ENCODE measurements at regions not wholly inside any gene's neighbourhood (a gene's known extent, or its start where the extent isn't known, plus 50 kb on each side); places are given as distances from the start of the nearest gene placed in this dataset.

- in situ Hi-C loops (cut with HindIII; ENCODE audit: low pct_unique_long_range_greater_than_20kb, low sequenced_read_pairs), result no loop called here
- DNase-seq (ENCODE audit: low read depth, low spot score), result no peak
These were observed 101.1 kb upstream of the MEF2C start for GRCh38 chr5:88984040-88984439.

DNA sequence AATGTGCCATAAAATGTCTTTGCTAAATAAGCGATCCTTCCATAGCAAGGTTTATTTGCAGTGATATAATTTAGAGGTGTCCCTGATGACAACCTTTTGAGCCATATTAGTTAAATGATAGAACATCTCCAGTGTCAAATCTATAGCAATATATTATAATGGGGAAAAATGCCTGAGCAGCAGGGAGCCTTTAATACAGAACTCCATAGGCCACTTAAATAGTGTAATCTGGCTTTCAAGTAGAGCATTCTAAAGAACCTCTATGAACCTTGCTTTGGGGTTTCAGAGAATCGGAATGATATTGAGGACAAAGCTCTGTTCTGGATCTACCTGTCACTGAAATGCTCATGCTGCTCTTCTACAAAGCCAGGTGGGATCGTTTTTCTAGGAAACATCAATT is 96.7 kb upstream of the MEF2C start:
- no peak for DNase-seq (ENCODE audit: low read depth, low spot score)
- in situ Hi-C loops (cut with HindIII; ENCODE audit: low pct_unique_long_range_greater_than_20kb, low sequenced_read_pairs), result no loop called here

DNA sequence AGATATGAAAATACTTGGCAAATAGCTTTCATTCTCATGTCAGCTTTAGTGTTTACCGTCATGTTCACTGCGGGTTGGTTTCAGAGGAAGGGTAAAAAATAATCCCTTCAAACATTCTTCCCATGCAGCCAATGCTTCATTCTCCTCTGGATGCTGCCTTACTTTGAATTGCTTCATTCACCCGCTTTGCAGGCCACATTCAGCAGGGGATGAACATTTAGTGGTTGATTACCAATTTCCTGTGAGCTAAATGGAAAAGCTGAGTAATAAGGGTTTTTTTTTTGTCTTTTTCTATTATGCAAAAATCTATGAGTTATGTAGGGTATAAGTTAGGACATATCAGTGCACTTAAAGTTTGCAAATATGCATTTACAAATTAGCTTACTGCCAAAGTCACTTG is 96.3 kb upstream of the MEF2C start:
- in situ Hi-C loops (cut with HindIII; ENCODE audit: low pct_unique_long_range_greater_than_20kb, low sequenced_read_pairs), result no loop called here
- no peak for DNase-seq (ENCODE audit: low read depth, low spot score)

GRCh38 chr5:88976914-88977313 is 93.9 kb upstream of the MEF2C start:
- DNase-seq (ENCODE audit: low read depth, low spot score), result no peak
- in situ Hi-C loops (cut with HindIII; ENCODE audit: low pct_unique_long_range_greater_than_20kb, low sequenced_read_pairs), result no loop called here

DNA sequence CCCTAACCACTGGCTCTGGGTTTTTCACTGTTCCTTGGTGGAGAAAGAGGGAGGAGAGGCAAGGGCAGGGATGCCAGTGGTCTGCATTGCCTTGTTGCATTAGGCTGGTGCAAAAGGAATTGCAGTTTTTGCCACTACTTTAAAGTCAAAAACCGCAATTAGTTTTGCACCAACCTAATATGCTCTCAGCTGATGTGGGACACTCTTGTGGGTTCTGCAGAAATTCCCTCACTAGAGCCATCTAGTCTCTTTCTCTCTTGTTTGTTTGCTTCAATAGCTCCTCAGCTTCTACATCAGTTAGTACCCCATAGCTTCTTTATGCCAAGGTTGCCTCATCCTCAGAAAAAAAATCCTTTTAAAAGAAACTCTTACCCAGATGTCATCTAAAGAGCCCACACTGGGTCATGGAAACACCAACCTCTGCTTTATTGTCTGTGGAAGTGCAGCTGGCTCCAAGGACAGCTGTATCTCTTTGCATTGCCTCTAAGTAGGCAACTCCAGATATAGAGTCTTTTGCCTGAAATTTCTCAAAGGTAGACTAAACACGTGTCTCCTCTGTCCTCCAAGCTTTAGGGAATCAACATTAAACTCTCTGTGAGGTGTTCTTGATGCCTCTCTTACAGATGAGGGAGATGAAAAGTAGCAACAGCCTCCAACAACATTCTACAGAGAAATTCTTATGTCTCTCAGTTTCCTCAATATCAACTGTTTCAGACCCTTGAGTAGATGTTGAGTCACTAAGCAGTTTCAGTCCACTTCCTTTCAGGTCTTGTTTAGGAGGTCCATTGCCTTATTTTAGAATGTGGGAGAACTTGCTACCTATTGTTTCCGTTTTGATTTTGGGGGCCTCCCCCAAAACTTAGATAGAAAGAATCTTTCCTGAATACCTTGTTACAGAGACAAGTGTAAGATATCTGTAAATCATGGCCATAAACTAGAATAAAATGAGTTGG is 84.9 kb upstream of the MEF2C start:
- in situ Hi-C loops (cut with HindIII; ENCODE audit: low pct_unique_long_range_greater_than_20kb, low sequenced_read_pairs), result no loop called here
- no peak for DNase-seq (ENCODE audit: low read depth, low spot score)

GRCh38 chr5:88964831-88965230 is 81.8 kb upstream of the MEF2C start:
- DNase-seq (ENCODE audit: low read depth, low spot score), result no peak
- in situ Hi-C loops (cut with HindIII; ENCODE audit: low pct_unique_long_range_greater_than_20kb, low sequenced_read_pairs), result no loop called here

- DNase-seq (ENCODE audit: low read depth, low spot score), result no peak
These were observed 74.0 kb upstream of the MEF2C start for GRCh38 chr5:88957013-88957412.

DNA sequence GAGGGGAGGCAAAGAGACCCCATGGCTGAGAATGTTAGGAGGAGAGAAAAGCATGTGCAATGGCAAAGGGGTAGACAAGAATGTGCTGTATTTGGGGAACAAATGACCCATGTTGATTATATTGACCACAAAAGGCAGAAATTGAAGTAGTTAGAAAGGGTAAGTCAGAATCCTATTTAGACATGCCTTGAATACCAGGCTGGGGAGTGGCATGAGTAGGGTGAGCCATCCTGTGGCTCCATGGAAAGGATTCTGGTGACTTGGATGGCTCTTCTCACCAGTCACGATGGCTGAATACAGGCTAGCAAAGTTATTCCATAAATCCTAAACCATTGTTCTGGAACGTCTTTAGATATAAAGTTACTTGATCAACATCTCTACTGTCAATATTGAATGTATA is 73.4 kb upstream of the MEF2C start:
- no peak for DNase-seq (ENCODE audit: low read depth, low spot score)
- in situ Hi-C loops (cut with HindIII; ENCODE audit: low pct_unique_long_range_greater_than_20kb, low sequenced_read_pairs), result no loop called here

More at GRCh38 chr5:88957013-88957412, 74.0 kb upstream of the MEF2C start:
- in situ Hi-C loops (cut with HindIII; ENCODE audit: low pct_unique_long_range_greater_than_20kb, low sequenced_read_pairs), result no loop called here

- no peak for DNase-seq (ENCODE audit: low read depth, low spot score)
- in situ Hi-C loops (cut with HindIII; ENCODE audit: low pct_unique_long_range_greater_than_20kb, low sequenced_read_pairs), result no loop called here
These were observed 72.4 kb upstream of the MEF2C start for GRCh38 chr5:88955403-88955802.

- in situ Hi-C loops (cut with HindIII; ENCODE audit: low pct_unique_long_range_greater_than_20kb, low sequenced_read_pairs), result no loop called here
- no peak for DNase-seq (ENCODE audit: low read depth, low spot score)
These were observed 71.5 kb upstream of the MEF2C start for GRCh38 chr5:88954511-88954910.

GRCh38 chr5:88952996-88953643 is 70.1 kb upstream of the MEF2C start:
- in situ Hi-C loops (cut with HindIII; ENCODE audit: low pct_unique_long_range_greater_than_20kb, low sequenced_read_pairs), result no loop called here

DNA sequence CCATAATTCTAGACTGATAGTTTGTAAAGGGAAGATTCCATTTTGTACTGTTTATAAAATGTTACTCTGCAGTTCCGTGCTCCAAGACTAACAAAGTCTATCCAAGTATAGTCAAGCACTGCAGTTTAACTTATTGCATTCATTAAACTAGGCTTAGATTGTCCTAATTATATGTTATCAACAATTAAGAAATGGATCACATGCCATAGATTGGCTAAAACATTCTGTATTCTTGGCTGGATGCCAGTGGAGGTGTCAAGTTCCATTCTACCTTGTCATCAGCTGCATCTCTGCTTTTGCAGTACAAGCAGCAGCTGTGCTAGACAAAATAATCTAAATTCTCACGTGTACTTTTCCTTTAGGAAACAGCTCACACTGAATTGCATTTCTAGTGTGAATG is 69.4 kb upstream of the MEF2C start:
- in situ Hi-C loops (cut with HindIII; ENCODE audit: low pct_unique_long_range_greater_than_20kb, low sequenced_read_pairs), result no loop called here
- DNase-seq (ENCODE audit: low read depth, low spot score), result no peak

More at GRCh38 chr5:88952996-88953643, 70.1 kb upstream of the MEF2C start:
- no peak for DNase-seq (ENCODE audit: low read depth, low spot score)

- no peak for DNase-seq (ENCODE audit: low read depth, low spot score)
- in situ Hi-C loops (cut with HindIII; ENCODE audit: low pct_unique_long_range_greater_than_20kb, low sequenced_read_pairs), result no loop called here
These were observed 68.5 kb upstream of the MEF2C start for GRCh38 chr5:88951457-88951856.

- DNase-seq (ENCODE audit: low read depth, low spot score), result no peak
- in situ Hi-C loops (cut with HindIII; ENCODE audit: low pct_unique_long_range_greater_than_20kb, low sequenced_read_pairs), result no loop called here
These were observed 66.0 kb upstream of the MEF2C start for GRCh38 chr5:88948746-88949600.

GRCh38 chr5:88944751-88945531 is 62.0 kb upstream of the MEF2C start:
- DNase-seq (ENCODE audit: low read depth, low spot score), result no peak
- in situ Hi-C loops (cut with HindIII; ENCODE audit: low pct_unique_long_range_greater_than_20kb, low sequenced_read_pairs), result no loop called here

GRCh38 chr5:88941581-88941980 is 58.6 kb upstream of the MEF2C start:
- in situ Hi-C loops (cut with HindIII; ENCODE audit: low pct_unique_long_range_greater_than_20kb, low sequenced_read_pairs), result no loop called here
- DNase-seq (ENCODE audit: low read depth, low spot score), result no peak

- no peak for DNase-seq (ENCODE audit: low read depth, low spot score)
- in situ Hi-C loops (cut with HindIII; ENCODE audit: low pct_unique_long_range_greater_than_20kb, low sequenced_read_pairs), result no loop called here
These were observed 57.7 kb upstream of the MEF2C start for GRCh38 chr5:88940713-88941112.

Data from SK-MEL-5 (cell line).